HG02938 (cell line): ENCODE measurements at regions not wholly inside any gene's neighbourhood (a gene's known extent, or its start where the extent isn't known, plus 50 kb on each side); places are given as distances from the start of the nearest gene placed in this dataset.
"Not testable (repeated sequence)": the region's sequence is repeated elsewhere in the genome, so short reads cannot be mapped to it uniquely, and the experiment has no call there.

Source experiments
- ATAC-seq: cut with Tn5 transposase; IDR thresholded peaks from one replicate; pipeline ENCODE4 v1.9.1; 2021; ENCODE audit warnings: mild to moderate bottlenecking, moderate library complexity; ENCODE audit not compliant: unreplicated experiment

GRCh38 chr2:155913356-155913755 is 419.2 kb downstream of the NR4A2 start:
- ATAC-seq = no peak

- no peak for ATAC-seq
Measured at GRCh38 chr2:155908567-155908966, 424.0 kb downstream of the NR4A2 start.

- no peak for ATAC-seq
Measured at GRCh38 chr2:155907211-155907610, 425.3 kb downstream of the NR4A2 start.

- no peak for ATAC-seq
Measured at GRCh38 chr2:155905657-155906056, 426.9 kb downstream of the NR4A2 start.

GRCh38 chr2:155904720-155905119 is 427.8 kb downstream of the NR4A2 start:
- ATAC-seq = no peak

GRCh38 chr2:155902635-155903034 is 429.9 kb downstream of the NR4A2 start:
- no peak for ATAC-seq

GRCh38 chr2:155895016-155895415 is 437.5 kb downstream of the NR4A2 start:
- ATAC-seq = no peak

- not testable (repeated sequence) for ATAC-seq
Measured at GRCh38 chr2:155880382-155880781, 452.1 kb downstream of the NR4A2 start.

- not testable (repeated sequence) for ATAC-seq
Measured at GRCh38 chr2:155879900-155880299, 452.6 kb downstream of the NR4A2 start.

- no peak for ATAC-seq
Measured at GRCh38 chr2:155872396-155872795, 460.1 kb downstream of the NR4A2 start.

- ATAC-seq = no peak
Measured at GRCh38 chr2:155871940-155872339, 460.6 kb downstream of the NR4A2 start.

GRCh38 chr2:155867564-155867963 is 465.0 kb downstream of the NR4A2 start:
- no peak for ATAC-seq

GRCh38 chr2:155866477-155866876 is 466.0 kb downstream of the NR4A2 start:
- no peak for ATAC-seq

GRCh38 chr2:155852156-155852555 is 480.4 kb downstream of the NR4A2 start:
- no peak for ATAC-seq

GRCh38 chr2:155846259-155846658 is 486.3 kb downstream of the NR4A2 start:
- ATAC-seq = no peak

- no peak for ATAC-seq
Measured at GRCh38 chr2:155844461-155844860, 488.1 kb downstream of the NR4A2 start.

GRCh38 chr2:155842103-155842502 is 490.4 kb downstream of the NR4A2 start:
- ATAC-seq = no peak

- no peak for ATAC-seq
Measured at GRCh38 chr2:155841442-155841841, 491.1 kb downstream of the NR4A2 start.

- no peak for ATAC-seq
Measured at GRCh38 chr2:155840661-155841060, 491.9 kb downstream of the NR4A2 start.

GRCh38 chr2:155839991-155840390 is 492.5 kb downstream of the NR4A2 start:
- ATAC-seq = no peak

- no peak for ATAC-seq
Measured at GRCh38 chr2:155839436-155839835, 493.1 kb downstream of the NR4A2 start.

- ATAC-seq = no peak
Measured at GRCh38 chr2:155836439-155836838, 496.1 kb downstream of the NR4A2 start.

- no peak for ATAC-seq
Measured at GRCh38 chr2:155830817-155831579, 501.5 kb downstream of the NR4A2 start.
